H1 (cell line): ENCODE measurements at regions not wholly inside any gene's neighbourhood (a gene's known extent, or its start where the extent isn't known, plus 50 kb on each side); places are given as distances from the start of the nearest gene placed in this dataset.

Experiments
- CTCF ChIA-PET: fragments of 300-600 bp; sonication (Branson Sonifier 250); formaldehyde crosslinking; loops from one replicate; lab custom pipeline; 2021; ENCODE audit not compliant: partially characterized antibody; lab: Charles Lee
- POLR2A ChIA-PET: fragments of 300-600 bp; sonication (Branson Sonifier 250); formaldehyde crosslinking; loops from one replicate; lab custom pipeline; 2021; ENCODE audit warnings: inconsistent platforms; ENCODE audit not compliant: partially characterized antibody; lab: Charles Lee
- DNase-seq, 2 experiments: peaks; one replicate each; pipeline versions ENCODE4 v3.0.0 to v3.0.0-alpha.2; 2010 to 2022; ENCODE audit warnings: low spot score in 2 of 2, low read depth in 1 of 2, mixed read lengths in 1 of 2
- FAIRE-seq: peaks from 2 replicates; lab custom pipeline; 2011; peaks lifted over from hg19 to GRCh38; lab: Jason Lieb, UNC
- H2AFZ ChIP-seq: 2 replicates; pipeline ENCODE4 v1.8.1; 2012; ENCODE audit warnings: low read length, inconsistent platforms
- H2AK5ac ChIP-seq: 2 replicates; pipeline ENCODE4 v1.6.1; 2013; ENCODE audit warnings: low read depth, low read length
- H2BK120ac ChIP-seq: replicated peaks from 2 replicates; pipeline ENCODE3; 2013; ENCODE audit warnings: low read depth, low read length, inconsistent platforms
- H2BK12ac ChIP-seq: 2 replicates; pipeline ENCODE4 v1.6.1; 2013; ENCODE audit warnings: low read depth, low read length
- H2BK15ac ChIP-seq: 2 replicates; pipeline ENCODE4 v1.6.1; 2013; ENCODE audit warnings: low read length
- H2BK20ac ChIP-seq: 2 replicates; pipeline ENCODE4 v1.6.1; 2013; ENCODE audit warnings: low read length
- H2BK5ac ChIP-seq: 2 replicates; pipeline ENCODE4 v1.6.1; 2013; ENCODE audit warnings: low read depth, low read length
- H3K14ac ChIP-seq: 2 replicates; pipeline ENCODE4 v1.6.1; 2013; ENCODE audit warnings: inconsistent platforms; ENCODE audit not compliant: insufficient read length
- H3K18ac ChIP-seq: 2 replicates; pipeline ENCODE4 v1.6.1; 2013; ENCODE audit warnings: low read length; ENCODE audit errors: extremely low read depth
- H3K23ac ChIP-seq: 2 replicates; pipeline ENCODE4 v1.6.1; 2013; ENCODE audit warnings: inconsistent platforms; ENCODE audit not compliant: insufficient read length
- H3K23me2 ChIP-seq: 2 replicates; pipeline ENCODE4 v1.6.1; 2013; ENCODE audit warnings: low read depth, low read length
- H3K27ac ChIP-seq: 2 replicates; pipeline ENCODE4 v1.6.1; 2011; ENCODE audit warnings: low read depth, low read length, inconsistent platforms
- H3K27me3 ChIP-seq, 4 experiments: replicated peaks in 1 of 4; 1 replicate in 1 of 4; 2 replicates in 3 of 4; pipeline versions ENCODE4 v1.6.1 to v1.8.1; 2011 to 2013; ENCODE audit warnings: low read length in 3 of 4, mild to moderate bottlenecking in 3 of 4, inconsistent platforms in 2 of 4, mixed read lengths in 2 of 4, moderate library complexity in 1 of 4; ENCODE audit not compliant: control insufficient read depth in 3 of 4, insufficient read depth in 3 of 4; ENCODE audit errors: extremely low read depth in 1 of 4
- H3K36me3 ChIP-seq, 4 experiments: 2 replicates each; pipeline versions ENCODE4 v1.6.1 to v1.8.1; 2011 to 2013; ENCODE audit warnings: mild to moderate bottlenecking in 4 of 4, low read length in 3 of 4, moderate library complexity in 2 of 4, control low read depth in 1 of 4, inconsistent platforms in 1 of 4; ENCODE audit not compliant: insufficient read depth in 4 of 4, control insufficient read depth in 2 of 4
- H3K4ac ChIP-seq: replicated peaks from 2 replicates; pipeline ENCODE3; 2013; ENCODE audit warnings: low read length, low read depth, mixed read lengths, inconsistent platforms; ENCODE audit not compliant: insufficient read length
- H3K4me1 ChIP-seq, 4 experiments: replicated peaks in 1 of 4; 1 replicate in 1 of 4; 2 replicates in 3 of 4; pipeline versions ENCODE4 v1.6.1 to v1.8.1; 2011 to 2013; ENCODE audit warnings: low read length in 3 of 4, inconsistent platforms in 2 of 4, mixed read lengths in 1 of 4; ENCODE audit not compliant: insufficient read depth in 4 of 4, control insufficient read depth in 3 of 4
- H3K4me2 ChIP-seq, 2 experiments: 2 replicates each; pipeline versions ENCODE4 v1.6.1 to v1.8.1; 2011 to 2013; ENCODE audit warnings: low read depth in 2 of 2, low read length in 2 of 2, control low read depth in 1 of 2, inconsistent platforms in 1 of 2, mild to moderate bottlenecking in 1 of 2; ENCODE audit not compliant: insufficient read depth in 1 of 2
- H3K4me3 ChIP-seq, 4 experiments: fragments of 200-600, 300-600 bp in 1 of 4; sonication (generic), shearing (Covaris generic), sonication (Bioruptor Twin) in 1 of 4; 2 replicates each; pipeline versions ENCODE4 v1.5.1 to v1.8.1; 2011 to 2016; ENCODE audit warnings: low read length in 4 of 4, low read depth in 3 of 4, control low read depth in 2 of 4, inconsistent platforms in 2 of 4, mild to moderate bottlenecking in 2 of 4, mixed read lengths in 1 of 4, moderate library complexity in 1 of 4; ENCODE audit not compliant: insufficient read depth in 2 of 4; ENCODE audit errors: extremely low read depth in 1 of 4
- H3K56ac ChIP-seq: replicated peaks from 2 replicates; pipeline ENCODE3; 2013; ENCODE audit warnings: low read depth, mild to moderate bottlenecking, mixed read lengths, low read length, inconsistent platforms; ENCODE audit not compliant: insufficient read length
- H3K79me1 ChIP-seq: 2 replicates; pipeline ENCODE4 v1.6.1; 2013; ENCODE audit warnings: low read depth, low read length, control low read depth
- H3K79me2 ChIP-seq, 2 experiments: 2 replicates each; pipeline versions ENCODE4 v1.6.1 to v1.8.1; 2012 to 2013; ENCODE audit warnings: low read length in 2 of 2, mild to moderate bottlenecking in 2 of 2, inconsistent platforms in 1 of 2; ENCODE audit not compliant: insufficient read depth in 2 of 2, control insufficient read depth in 1 of 2
- H3K9ac ChIP-seq, 4 experiments: replicated peaks in 1 of 4; 1 replicate in 1 of 4; 2 replicates in 3 of 4; pipeline versions ENCODE4 v1.6.1 to v1.8.1; 2011 to 2013; ENCODE audit warnings: low read depth in 3 of 4, low read length in 3 of 4, control low read depth in 2 of 4, mild to moderate bottlenecking in 2 of 4, moderate library complexity in 2 of 4, inconsistent platforms in 1 of 4; ENCODE audit errors: extremely low read depth in 1 of 4
- H3K9me3 ChIP-seq, 2 experiments: 2 replicates each; pipeline versions ENCODE4 v1.6.1 to v1.8.1; 2012 to 2013; ENCODE audit warnings: mild to moderate bottlenecking in 2 of 2, moderate library complexity in 2 of 2, control low read depth in 1 of 2, inconsistent platforms in 1 of 2, low read depth in 1 of 2, low read length in 1 of 2, mixed read lengths in 1 of 2; ENCODE audit not compliant: insufficient read depth in 2 of 2
- H4K20me1 ChIP-seq, 2 experiments: replicated peaks in 1 of 2; 2 replicates each; pipeline versions ENCODE3 to v1.8.1; 2011 to 2013; ENCODE audit warnings: inconsistent platforms in 2 of 2, low read length in 2 of 2, mild to moderate bottlenecking in 1 of 2; ENCODE audit not compliant: insufficient read depth in 2 of 2, control insufficient read depth in 1 of 2
- H4K5ac ChIP-seq: 2 replicates; pipeline ENCODE4 v1.6.1; 2013; ENCODE audit warnings: low read length, low read depth, mixed read lengths, inconsistent platforms; ENCODE audit not compliant: insufficient read length
- H4K8ac ChIP-seq: 2 replicates; pipeline ENCODE4 v1.8.0; 2013; ENCODE audit warnings: mild to moderate bottlenecking, moderate library complexity, low read length, inconsistent platforms; ENCODE audit not compliant: insufficient read depth; ENCODE audit errors: extremely low read depth
- H4K91ac ChIP-seq: replicated peaks from 2 replicates; pipeline ENCODE3; 2013; ENCODE audit warnings: low read length, mixed read lengths, inconsistent platforms; ENCODE audit not compliant: insufficient read length
- HDAC2 ChIP-seq, 2 experiments: fragments of 300-600 bp in 1 of 2; sonication (generic) in 1 of 2; IDR thresholded peaks; 2 replicates each; pipeline ENCODE4 v1.6.1; 2011 to 2012; ENCODE audit warnings: low read depth in 2 of 2, low read length in 2 of 2, mild to moderate bottlenecking in 2 of 2, moderate library complexity in 2 of 2, borderline replicate concordance in 1 of 2, inconsistent platforms in 1 of 2
- KDM5A ChIP-seq: fragments of 200-600 bp; IDR thresholded peaks from 2 replicates; pipeline ENCODE4 v1.7.1; 2012; ENCODE audit warnings: mild to moderate bottlenecking, low read length, inconsistent platforms, mixed read lengths
- MAFK ChIP-seq: IDR thresholded peaks from 2 replicates; pipeline ENCODE4 v1.6.1; 2012; ENCODE audit warnings: low read depth, mild to moderate bottlenecking, improper control_type of control experiment, low read length
- TEAD4 ChIP-seq: IDR thresholded peaks from 2 replicates; pipeline ENCODE4 v1.6.1; 2012; ENCODE audit warnings: low read depth, low read length, inconsistent platforms, mixed read lengths
- WGBS, 2 experiments: shearing (Covaris generic) in 1 of 2; methylation state at CpG; one replicate each; pipeline versions ENCODE4 v1.1.6 to v1.1.7; 2013 to 2015; ENCODE audit warnings: low lambda C conversion rate in 2 of 2, mixed read lengths in 2 of 2, inconsistent platforms in 1 of 2, low coverage in 1 of 2, missing lambda C conversion rate in 1 of 2; ENCODE audit not compliant: insufficient replicate concordance in 2 of 2, insufficient coverage in 1 of 2, insufficient read length in 1 of 2; ENCODE audit errors: extremely low coverage in 1 of 2, missing lambda C conversion rate in 1 of 2; 5-methylcytosine and 5-hydroxymethylcytosine counted together

DNA sequence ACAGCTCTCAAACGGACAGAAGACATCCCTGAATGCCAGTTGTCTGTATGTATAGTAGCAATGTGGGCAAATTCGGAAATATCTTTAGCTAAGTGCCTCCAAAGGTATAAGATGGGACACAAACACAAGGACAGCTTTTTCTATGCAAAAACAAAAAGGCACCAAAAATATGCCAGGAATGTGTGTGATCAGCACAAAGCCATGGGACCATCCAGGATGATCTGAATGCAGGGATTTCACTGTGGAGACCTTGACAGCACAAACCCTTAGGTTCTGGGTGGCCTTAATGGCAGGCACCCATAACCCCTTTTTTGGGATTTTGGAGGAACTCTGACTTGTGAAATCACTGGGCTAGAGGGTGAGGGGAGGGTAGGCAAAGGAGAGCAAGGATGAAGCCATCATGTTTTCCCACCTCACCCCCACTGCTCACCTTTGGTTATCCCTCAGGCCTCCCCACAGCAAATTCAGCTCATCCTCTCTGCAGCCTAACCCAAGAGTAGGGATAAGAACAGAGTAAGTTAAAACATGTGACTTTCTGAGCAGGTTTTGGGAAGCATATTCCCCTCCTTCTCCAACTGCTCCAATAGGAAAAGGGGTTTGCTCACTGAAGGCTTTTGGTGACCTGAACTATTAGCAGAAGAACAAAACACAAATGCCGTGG is 154.6 kb downstream of the SNX19 start:
- no peak overlapping the region for H3K9ac ChIP-seq
- no peak overlapping the region for H3K4ac ChIP-seq
- peak; percentile 58 for FAIRE-seq
- peak overlapping the region; percentile 16 for H2BK120ac ChIP-seq
- peak overlapping the region; percentile 7 for H4K91ac ChIP-seq
- 77% methylated on average over 3 of the region's 3 CpGs; no CpG with 5 or more reads in 1 of the 2 experiments for whole genome bisulfite sequencing, 2 experiments
- no peak overlapping the region for H2AFZ ChIP-seq
- H3K36me3 ChIP-seq: no peaks in the 10 kb centered on the region
- ChIA-PET CTCF (interaction anchor here (1.1 to 1.5 kb wide), 4 partner anchors 9 to 311 kb away, joined by 3 to 5 read pairs (median 4); no protein-coding TSS in a partner anchor), POLR2A (interaction anchor here (1.4 to 1.8 kb wide), 3 partner anchors 8 to 20 kb away, joined by 4 read pairs; no protein-coding TSS in a partner anchor)
- no peaks in the 10 kb centered on the region for H3K79me1 ChIP-seq
- H3K14ac ChIP-seq: no peak overlapping the region
- H2BK12ac ChIP-seq: peak overlapping the region; percentile 51
- H4K20me1 ChIP-seq: no peaks in the 10 kb centered on the region
- H3K9me3 ChIP-seq: no peaks in the 10 kb centered on the region
- H3K79me2 ChIP-seq: no peaks in the 10 kb centered on the region
- no peak overlapping the region for H4K8ac ChIP-seq
- TF ChIP-seq KDM5A (no peak), MAFK (0 out of 2 replicates have a peak, but pooled peaks have one; percentile 52), TEAD4 (peak; percentile 84; the same call in 1 of the 2 replicates), HDAC2 (IDR thresholded peaks at IDR 0.05; ENCODE audit: borderline replicate concordance in 1 of 2, low read depth in 2 of 2, low read length in 2 of 2) (no peak)
- TF ChIP-seq, all 59 proteins: peak for 2
- Histone ChIP-seq H3K27me3 (no peaks in the 10 kb centered on the region; a peak in 1 of 7 replicates), H2AK5ac (0 out of 2 replicates have a peak overlapping the region, but pooled peaks have one; percentile 14), H3K18ac (no peak overlapping the region; the same call in 1 of the 2 replicates), H3K23me2 (peaks cover 2% of the 10 kb centered on the region; the same call in 1 of the 2 replicates), H3K56ac (no peak overlapping the region), H3K23ac (no peak overlapping the region), H3K27ac (no peak overlapping the region), H4K5ac (no peak overlapping the region), H3K4me2 (peak overlapping the region in 1 of 2 experiments; percentile 61; a peak in 1 of 4 replicates), H2BK5ac (peak overlapping the region; percentile 97; the same call in 1 of the 2 replicates), H2BK20ac (peak overlapping the region; percentile 91; the same call in 1 of the 2 replicates), H3K4me1 (peaks cover 7 to 17% (median 13%) of the 10 kb centered on the region in 4 experiments; a peak in 6 of 7 replicates), H3K4me3 (no peak overlapping the region), H2BK15ac (no peak overlapping the region)
- DNase-seq: no peak
